Hepatocyte (in vitro differentiated cells): ENCODE measurements at regions not wholly inside any gene's neighbourhood (a gene's known extent, or its start where the extent isn't known, plus 50 kb on each side); places are given as distances from the start of the nearest gene placed in this dataset.

ENCODE experiments used
- CTCF ChIP-seq: fragments of 200-600 bp; sonication (generic); IDR thresholded peaks from 2 replicates; pipeline ENCODE4 v1.5.1; 2016; ENCODE audit warnings: antibody characterized with exemption, mild to moderate bottlenecking; ENCODE audit not compliant: poor library complexity
- EZH2 ChIP-seq: fragments of 200-600 bp; sonication (generic); IDR thresholded peaks from 2 replicates; pipeline ENCODE4 v1.6.1; 2016; ENCODE audit warnings: antibody characterized with exemption, mild to moderate bottlenecking, borderline replicate concordance
- EZH2phosphoT487 ChIP-seq: fragments of 200-600 bp; sonication (generic); IDR thresholded peaks from one replicate; pipeline ENCODE4 v1.6.1; 2018; ENCODE audit warnings: antibody characterized with exemption, mild to moderate bottlenecking, low read depth, moderate library complexity; ENCODE audit not compliant: unreplicated experiment, severe bottlenecking

DNA sequence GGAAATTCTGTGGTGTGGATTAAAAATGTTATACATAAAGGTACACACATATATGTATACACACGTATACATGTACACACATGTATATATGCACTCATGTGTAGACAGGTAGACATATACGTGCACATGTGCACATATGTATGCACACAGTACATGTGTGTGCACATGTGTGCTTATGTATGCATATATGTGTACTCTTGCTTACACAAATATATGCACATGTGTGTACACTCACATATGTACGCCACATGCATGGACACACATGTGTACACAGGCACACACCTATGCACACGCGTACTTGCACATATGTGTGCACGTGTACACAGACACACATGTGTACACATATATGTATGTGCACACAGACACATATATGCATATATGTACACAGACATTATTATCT, 142.8 kb upstream of the SALL3 start:
- TF ChIP-seq CTCF, result no peak
- no peak for TF ChIP-seq EZH2
- no peak for TF ChIP-seq EZH2phosphoT487
